Body of pancreas (tissue), 4 donors: ENCODE measurements at regions not wholly inside any gene's neighbourhood (a gene's known extent, or its start where the extent isn't known, plus 50 kb on each side); places are given as distances from the start of the nearest gene placed in this dataset.

Source experiments
- POLR2A ChIP-seq, 3 donors: fragments of 450-650 bp; IDR thresholded peaks; one replicate each; pipeline ENCODE4 v1.6.1; 2016; ENCODE audit warnings: antibody characterized with exemption in 3 of 3, mild to moderate bottlenecking in 2 of 3
- TF ChIP-seq, protein P1 (sequence below), 7 experiments: fragments of 450-650 bp in 4 of 7; fragments of 200-600 bp in 3 of 7; sonication (generic) in 3 of 7; IDR thresholded peaks; one replicate each; pipeline ENCODE4 v1.5.1; 2016 to 2019; ENCODE audit warnings: antibody characterized with exemption in 7 of 7

DNA sequence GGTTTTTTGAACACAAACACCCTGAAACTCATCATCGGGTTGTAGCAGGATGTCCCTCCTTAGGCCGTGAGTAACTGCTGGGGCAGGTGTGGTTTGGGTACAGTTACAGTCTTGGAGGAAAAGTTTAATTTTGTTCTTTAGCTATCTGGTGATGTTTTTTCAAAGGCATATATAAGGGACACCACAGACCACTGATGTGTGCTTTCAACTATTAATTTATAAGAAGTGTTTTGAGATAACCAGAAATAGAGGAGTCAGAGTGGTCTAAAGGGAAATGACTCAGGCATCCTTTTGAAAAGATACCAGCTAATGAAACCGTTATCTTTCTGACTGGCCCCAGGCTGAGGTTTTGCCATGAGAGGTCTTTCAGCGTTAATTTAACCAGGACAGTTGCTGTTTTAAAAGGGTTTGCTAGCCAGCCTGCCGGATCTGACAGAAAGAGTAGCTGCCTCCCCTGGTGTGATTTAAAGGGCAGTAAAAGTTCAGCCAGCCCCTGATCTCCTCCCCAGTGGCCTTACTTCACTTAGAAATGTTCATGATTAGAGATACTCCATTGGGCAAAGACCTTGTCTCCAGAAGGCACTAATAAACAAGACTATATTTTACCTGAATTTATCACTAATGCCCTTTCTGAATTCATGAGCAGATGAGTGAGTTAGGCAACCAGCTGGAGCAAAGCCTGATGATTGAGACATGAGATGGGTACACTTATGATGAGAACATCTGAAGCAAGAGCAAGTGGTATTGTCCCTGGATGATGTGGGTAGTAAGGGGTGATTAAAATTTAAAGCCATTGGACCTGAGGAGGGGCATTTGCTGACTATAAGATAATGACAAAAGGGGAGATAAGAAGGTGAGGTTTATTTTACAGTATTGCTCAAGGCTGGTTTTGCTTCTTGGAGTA, 482.5 kb upstream of the TBL1XR1 start:
- TF ChIP-seq, protein P1, sequence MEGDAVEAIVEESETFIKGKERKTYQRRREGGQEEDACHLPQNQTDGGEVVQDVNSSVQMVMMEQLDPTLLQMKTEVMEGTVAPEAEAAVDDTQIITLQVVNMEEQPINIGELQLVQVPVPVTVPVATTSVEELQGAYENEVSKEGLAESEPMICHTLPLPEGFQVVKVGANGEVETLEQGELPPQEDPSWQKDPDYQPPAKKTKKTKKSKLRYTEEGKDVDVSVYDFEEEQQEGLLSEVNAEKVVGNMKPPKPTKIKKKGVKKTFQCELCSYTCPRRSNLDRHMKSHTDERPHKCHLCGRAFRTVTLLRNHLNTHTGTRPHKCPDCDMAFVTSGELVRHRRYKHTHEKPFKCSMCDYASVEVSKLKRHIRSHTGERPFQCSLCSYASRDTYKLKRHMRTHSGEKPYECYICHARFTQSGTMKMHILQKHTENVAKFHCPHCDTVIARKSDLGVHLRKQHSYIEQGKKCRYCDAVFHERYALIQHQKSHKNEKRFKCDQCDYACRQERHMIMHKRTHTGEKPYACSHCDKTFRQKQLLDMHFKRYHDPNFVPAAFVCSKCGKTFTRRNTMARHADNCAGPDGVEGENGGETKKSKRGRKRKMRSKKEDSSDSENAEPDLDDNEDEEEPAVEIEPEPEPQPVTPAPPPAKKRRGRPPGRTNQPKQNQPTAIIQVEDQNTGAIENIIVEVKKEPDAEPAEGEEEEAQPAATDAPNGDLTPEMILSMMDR (IDR thresholded peaks at IDR 0.05), result no peak
- TF ChIP-seq POLR2A (IDR thresholded peaks at IDR 0.05), result no peak
